ENCODE measurements at regions not wholly inside any gene's neighbourhood (a gene's known extent, or its start where the extent isn't known, plus 50 kb on each side); places are given as distances from the start of the nearest gene placed in this dataset.

- TF ChIP-seq, protein P1, sequence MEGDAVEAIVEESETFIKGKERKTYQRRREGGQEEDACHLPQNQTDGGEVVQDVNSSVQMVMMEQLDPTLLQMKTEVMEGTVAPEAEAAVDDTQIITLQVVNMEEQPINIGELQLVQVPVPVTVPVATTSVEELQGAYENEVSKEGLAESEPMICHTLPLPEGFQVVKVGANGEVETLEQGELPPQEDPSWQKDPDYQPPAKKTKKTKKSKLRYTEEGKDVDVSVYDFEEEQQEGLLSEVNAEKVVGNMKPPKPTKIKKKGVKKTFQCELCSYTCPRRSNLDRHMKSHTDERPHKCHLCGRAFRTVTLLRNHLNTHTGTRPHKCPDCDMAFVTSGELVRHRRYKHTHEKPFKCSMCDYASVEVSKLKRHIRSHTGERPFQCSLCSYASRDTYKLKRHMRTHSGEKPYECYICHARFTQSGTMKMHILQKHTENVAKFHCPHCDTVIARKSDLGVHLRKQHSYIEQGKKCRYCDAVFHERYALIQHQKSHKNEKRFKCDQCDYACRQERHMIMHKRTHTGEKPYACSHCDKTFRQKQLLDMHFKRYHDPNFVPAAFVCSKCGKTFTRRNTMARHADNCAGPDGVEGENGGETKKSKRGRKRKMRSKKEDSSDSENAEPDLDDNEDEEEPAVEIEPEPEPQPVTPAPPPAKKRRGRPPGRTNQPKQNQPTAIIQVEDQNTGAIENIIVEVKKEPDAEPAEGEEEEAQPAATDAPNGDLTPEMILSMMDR (IDR thresholded peaks at IDR 0.05; ENCODE audit: low read depth, low read length), result no peak
- no peak for TF ChIP-seq EZH2phosphoT487 (IDR thresholded peaks at IDR 0.05; ENCODE audit: low read depth)
These were observed 125.6 kb upstream of the TSLP start for GRCh38 chr5:110945874-110946436.
